Large intestine (tissue), 3 donors: ENCODE measurements at regions not wholly inside any gene's neighbourhood (a gene's known extent, or its start where the extent isn't known, plus 50 kb on each side); places are given as distances from the start of the nearest gene placed in this dataset.

Source experiments
- DNase-seq, 2 donors: peaks; one replicate each; pipeline versions ENCODE4 v3.0.0 to v3.0.0-alpha.2; 2013
- H3K27ac ChIP-seq: one replicate; pipeline ENCODE4 v1.5.1; 2013; ENCODE audit warnings: low read length
- H3K27me3 ChIP-seq: 2 replicates; pipeline ENCODE4 v1.6.1; 2013; ENCODE audit warnings: low read length; ENCODE audit not compliant: control insufficient read depth, insufficient read depth
- H3K36me3 ChIP-seq: 2 replicates; pipeline ENCODE4 v1.6.1; 2013; ENCODE audit warnings: low read length; ENCODE audit not compliant: control insufficient read depth, insufficient read depth
- H3K4me1 ChIP-seq: one replicate; pipeline ENCODE4 v1.6.1; 2013; ENCODE audit warnings: low read length; ENCODE audit not compliant: control insufficient read depth, insufficient read depth
- H3K4me3 ChIP-seq: one replicate; pipeline ENCODE4 v1.5.1; 2013; ENCODE audit warnings: low read length
- H3K9me3 ChIP-seq: one replicate; pipeline ENCODE4 v1.6.1; 2013; ENCODE audit warnings: mild to moderate bottlenecking, low read depth, low read length, moderate library complexity; ENCODE audit not compliant: control insufficient read depth
- WGBS: methylation state at CpG from one replicate; pipeline ENCODE4 v1.1.5; 2013; ENCODE audit warnings: low lambda C conversion rate; ENCODE audit not compliant: insufficient coverage; 5-methylcytosine and 5-hydroxymethylcytosine counted together

GRCh38 chr2:221095356-221095755 lies 476.7 kb downstream of the EPHA4 start:
- Histone ChIP-seq H3K9me3 (no peaks in the 10 kb centered on the region), H3K27ac (no peak overlapping the region), H3K4me1 (no peaks in the 10 kb centered on the region), H3K27me3 (no peaks in the 10 kb centered on the region), H3K36me3 (no peaks in the 10 kb centered on the region), H3K4me3 (no peak overlapping the region)
- DNase-seq = no peak
- WGBS = no CpG with 5 or more reads among the region's 1 CpG

GRCh38 chr2:221096706-221097567 lies 475.2 kb downstream of the EPHA4 start:
- Histone ChIP-seq H3K4me3 (no peak overlapping the region), H3K4me1 (no peaks in the 10 kb centered on the region), H3K27me3 (no peaks in the 10 kb centered on the region), H3K27ac (no peak overlapping the region), H3K36me3 (no peaks in the 10 kb centered on the region), H3K9me3 (no peaks in the 10 kb centered on the region)
- WGBS = 66% methylated on average over 2 of the region's 10 CpGs
- DNase-seq = no peak

- Histone ChIP-seq H3K27me3 (no peaks in the 10 kb centered on the region), H3K9me3 (no peaks in the 10 kb centered on the region), H3K27ac (no peak overlapping the region), H3K36me3 (no peaks in the 10 kb centered on the region), H3K4me1 (no peaks in the 10 kb centered on the region), H3K4me3 (no peak overlapping the region)
- no CpG with 5 or more reads among the region's 1 CpG for WGBS
- no peak for DNase-seq
These were observed 474.6 kb downstream of the EPHA4 start for GRCh38 chr2:221097568-221097915.

GRCh38 chr2:221097949-221098348 lies 474.2 kb downstream of the EPHA4 start:
- no peak for DNase-seq

GRCh38 chr2:221100467-221101089 lies 471.5 kb downstream of the EPHA4 start:
- Histone ChIP-seq H3K4me3 (no peak overlapping the region), H3K27me3 (no peaks in the 10 kb centered on the region), H3K4me1 (no peaks in the 10 kb centered on the region), H3K36me3 (no peaks in the 10 kb centered on the region), H3K9me3 (no peaks in the 10 kb centered on the region), H3K27ac (no peak overlapping the region)
- no peak for DNase-seq
- no CpG with 5 or more reads among the region's 11 CpGs for WGBS

More at GRCh38 chr2:221097949-221098348, 474.2 kb downstream of the EPHA4 start:
- WGBS = 83% methylated on average over 1 of the region's 7 CpGs
- Histone ChIP-seq H3K27me3 (no peaks in the 10 kb centered on the region), H3K36me3 (no peaks in the 10 kb centered on the region), H3K9me3 (no peaks in the 10 kb centered on the region), H3K4me3 (no peak overlapping the region), H3K27ac (no peak overlapping the region), H3K4me1 (no peaks in the 10 kb centered on the region)

GRCh38 chr2:221102896-221103688 lies 469.0 kb downstream of the EPHA4 start:
- WGBS = 89% methylated on average over 5 of the region's 6 CpGs
- no peaks in the 10 kb centered on the region for H3K36me3 ChIP-seq
- no peak overlapping the region for H3K27ac ChIP-seq
- no peaks in the 10 kb centered on the region for H3K4me1 ChIP-seq
- DNase-seq = no peak
- H3K27me3 ChIP-seq = no peaks in the 10 kb centered on the region
- H3K9me3 ChIP-seq = no peaks in the 10 kb centered on the region
- H3K4me3 ChIP-seq = no peak overlapping the region

GRCh38 chr2:221103930-221104329 lies 468.2 kb downstream of the EPHA4 start:
- Histone ChIP-seq H3K27me3 (no peaks in the 10 kb centered on the region), H3K36me3 (no peaks in the 10 kb centered on the region), H3K4me1 (no peaks in the 10 kb centered on the region), H3K4me3 (no peak overlapping the region), H3K27ac (no peak overlapping the region), H3K9me3 (no peaks in the 10 kb centered on the region)
- DNase-seq = no peak
- WGBS = no CpG with 5 or more reads among the region's 5 CpGs

GRCh38 chr2:221104361-221104811 lies 467.7 kb downstream of the EPHA4 start:
- Histone ChIP-seq H3K27me3 (no peaks in the 10 kb centered on the region), H3K4me3 (no peak overlapping the region), H3K36me3 (no peaks in the 10 kb centered on the region), H3K4me1 (no peaks in the 10 kb centered on the region), H3K27ac (no peak overlapping the region), H3K9me3 (no peaks in the 10 kb centered on the region)
- DNase-seq = peak; percentile 3 to 8
- WGBS = no CpG with 5 or more reads among the region's 12 CpGs

GRCh38 chr2:221106241-221106640 lies 465.9 kb downstream of the EPHA4 start:
- WGBS = 100% methylated on average over 2 of the region's 3 CpGs
- H3K4me3 ChIP-seq = no peak overlapping the region
- no peaks in the 10 kb centered on the region for H3K27me3 ChIP-seq
- no peaks in the 10 kb centered on the region for H3K36me3 ChIP-seq
- no peak for DNase-seq
- H3K9me3 ChIP-seq = no peaks in the 10 kb centered on the region
- H3K27ac ChIP-seq = no peak overlapping the region
- no peaks in the 10 kb centered on the region for H3K4me1 ChIP-seq

GRCh38 chr2:221107424-221107823 lies 464.7 kb downstream of the EPHA4 start:
- WGBS = no CpG with 5 or more reads among the region's 1 CpG
- Histone ChIP-seq H3K27me3 (no peaks in the 10 kb centered on the region), H3K4me1 (no peaks in the 10 kb centered on the region), H3K36me3 (no peaks in the 10 kb centered on the region), H3K4me3 (no peak overlapping the region), H3K9me3 (no peaks in the 10 kb centered on the region), H3K27ac (no peak overlapping the region)
- DNase-seq = no peak
